ENCODE measurements at regions not wholly inside any gene's neighbourhood (a gene's known extent, or its start where the extent isn't known, plus 50 kb on each side); places are given as distances from the start of the nearest gene placed in this dataset.

GRCh38 chr9:134247918-134248631, 78.2 kb upstream of the RXRA start:
- DNase-seq (ENCODE audit: low read depth): no peak

DNA sequence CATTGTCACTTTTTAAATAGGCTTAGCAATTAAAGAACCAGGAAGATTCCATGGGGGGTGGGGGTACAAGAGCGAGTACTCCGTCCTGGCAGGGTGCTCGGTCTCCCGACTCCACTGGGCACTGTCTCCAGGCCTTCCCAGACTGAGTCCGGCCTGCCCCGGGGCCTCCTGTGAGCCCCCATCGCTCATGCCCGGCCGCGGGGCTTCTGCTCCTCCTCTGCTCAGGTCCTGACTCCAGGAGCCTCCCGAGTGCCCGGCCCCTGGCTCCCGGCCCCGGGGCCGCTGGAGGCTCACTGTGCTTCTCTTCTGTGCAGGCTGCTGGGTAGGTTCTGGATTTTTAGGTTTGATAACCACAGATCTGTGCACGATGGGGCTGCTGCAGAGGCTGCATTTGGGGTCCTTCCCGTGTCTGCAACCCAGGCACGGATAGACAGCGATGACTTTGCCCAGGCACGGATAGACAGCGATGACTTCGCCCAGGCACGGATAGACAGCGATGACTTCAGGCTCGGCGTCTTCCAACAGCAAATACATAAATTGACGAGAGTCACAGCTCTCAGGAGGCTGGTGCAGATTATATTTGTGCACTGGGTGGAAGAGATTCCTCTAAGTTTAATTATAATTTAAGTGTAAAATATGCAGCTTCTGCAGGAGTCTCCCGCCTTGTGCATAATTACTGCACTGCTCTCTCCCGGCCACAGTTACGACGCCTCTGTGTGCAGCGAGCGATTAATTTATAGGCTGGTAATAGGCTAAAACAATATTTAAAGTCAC, 74.8 kb upstream of the RXRA start:
- DNase-seq (ENCODE audit: low read depth): no peak

- DNase-seq (ENCODE audit: low read depth): no peak
Observed at GRCh38 chr9:134252084-134252830, 74.0 kb upstream of the RXRA start.

- DNase-seq (ENCODE audit: low read depth): no peak
Observed at GRCh38 chr9:134253606-134254205, 72.5 kb upstream of the RXRA start.

GRCh38 chr9:134258332-134258731, 67.9 kb upstream of the RXRA start:
- no peak for DNase-seq (ENCODE audit: low read depth)

DNA sequence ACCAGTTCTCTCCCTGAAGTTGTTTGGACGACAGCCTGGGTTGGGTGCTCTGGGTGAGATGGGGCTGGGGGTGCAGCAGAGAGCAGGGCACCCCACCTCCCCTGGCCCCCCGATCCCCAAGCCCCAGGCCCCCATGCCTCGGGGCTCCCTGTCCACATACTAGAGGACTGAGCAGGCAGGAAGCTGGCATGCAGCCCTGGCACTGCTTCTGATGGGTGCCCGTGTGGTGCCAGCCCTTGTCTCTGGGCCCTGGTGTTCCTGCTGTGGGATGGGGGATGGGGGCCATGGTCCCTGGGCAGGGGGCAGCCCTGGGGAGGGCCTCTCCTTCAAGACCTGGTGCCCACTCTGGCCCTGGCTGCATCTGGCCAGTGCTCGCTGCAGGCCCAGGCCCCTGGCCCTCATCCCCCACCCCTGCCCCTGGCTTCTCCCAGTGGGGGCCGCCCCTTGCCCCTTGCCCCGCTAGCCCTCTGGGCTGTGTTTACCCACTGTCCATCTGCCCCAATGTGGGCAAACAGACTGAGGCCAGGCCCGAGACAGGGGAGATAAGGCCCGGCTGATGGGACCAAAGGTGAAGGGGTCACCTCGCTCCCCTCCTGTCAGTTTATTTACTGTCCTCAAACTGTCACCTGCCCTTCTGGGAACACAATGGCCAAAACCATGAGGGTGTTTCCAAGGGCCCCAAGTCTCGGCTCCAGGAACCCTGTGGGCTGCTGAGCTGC, 67.3 kb upstream of the RXRA start:
- no peak for DNase-seq (ENCODE audit: low read depth)

- no peak for DNase-seq (ENCODE audit: low read depth)
Observed at GRCh38 chr9:134259708-134260107, 66.5 kb upstream of the RXRA start.

DNA sequence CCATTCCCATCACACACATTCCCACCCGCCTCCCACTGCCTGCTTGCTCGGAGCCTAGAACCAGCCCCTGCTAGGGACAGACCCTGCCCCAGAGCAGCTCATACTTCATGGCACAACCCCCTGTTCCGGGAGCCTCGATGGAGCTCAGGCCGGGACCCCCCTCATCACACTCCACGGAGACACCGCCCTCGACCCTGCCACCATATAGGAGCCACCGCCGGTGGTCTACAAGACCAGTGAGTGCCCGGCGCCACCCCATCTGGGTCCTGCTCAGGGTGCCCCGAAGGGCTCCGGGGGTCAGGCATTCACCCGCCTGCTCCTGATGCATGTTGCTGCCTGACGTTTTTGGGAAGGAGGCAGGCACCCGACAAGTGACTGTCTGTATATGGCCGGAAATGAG, 65.5 kb upstream of the RXRA start:
- no peak for DNase-seq (ENCODE audit: low read depth)

DNA sequence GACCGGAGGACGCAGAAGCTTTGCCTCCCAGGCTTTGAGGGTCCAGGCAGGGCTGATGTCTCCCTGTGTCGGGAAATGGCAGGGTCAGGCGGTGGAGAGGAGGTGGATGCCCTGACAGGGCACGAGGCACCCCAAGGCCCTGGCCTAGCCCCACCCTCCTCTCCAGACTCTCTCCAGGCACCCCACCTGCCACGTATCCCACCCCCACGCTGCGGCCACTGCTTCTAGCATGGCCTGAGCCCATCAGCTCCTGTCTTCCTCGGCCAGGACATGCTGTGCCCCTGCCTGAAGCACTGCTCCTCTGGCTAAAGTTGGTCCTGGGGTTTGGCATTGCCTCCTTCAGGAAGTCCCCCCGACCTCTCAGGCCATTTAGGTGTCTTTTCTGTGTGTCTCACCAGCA, 64.2 kb upstream of the RXRA start:
- DNase-seq (ENCODE audit: low read depth): no peak

DNA sequence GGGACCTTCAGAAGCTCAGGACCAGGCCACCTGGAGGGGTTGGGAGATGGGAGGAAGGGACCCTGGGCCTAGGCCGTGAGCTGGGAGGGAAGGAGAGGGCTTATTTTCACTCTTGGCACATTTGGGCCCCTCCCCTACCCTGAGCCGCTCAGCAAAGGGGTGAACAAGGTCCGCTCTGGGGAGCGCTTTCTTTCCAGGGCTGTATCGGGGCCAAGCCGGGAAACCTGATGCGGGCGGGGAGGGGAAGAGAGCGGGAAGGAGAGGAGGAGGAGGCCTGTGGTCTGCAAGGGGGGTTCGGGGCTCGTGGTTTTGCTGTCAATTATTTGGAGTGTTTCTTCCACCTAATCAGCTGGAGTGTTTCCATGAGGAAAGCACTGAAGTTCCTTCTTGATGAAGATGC, 62.7 kb upstream of the RXRA start:
- no peak for DNase-seq (ENCODE audit: low read depth)

- no peak for DNase-seq (ENCODE audit: low read depth)
Observed at GRCh38 chr9:134264169-134264568, 62.1 kb upstream of the RXRA start.

DNA sequence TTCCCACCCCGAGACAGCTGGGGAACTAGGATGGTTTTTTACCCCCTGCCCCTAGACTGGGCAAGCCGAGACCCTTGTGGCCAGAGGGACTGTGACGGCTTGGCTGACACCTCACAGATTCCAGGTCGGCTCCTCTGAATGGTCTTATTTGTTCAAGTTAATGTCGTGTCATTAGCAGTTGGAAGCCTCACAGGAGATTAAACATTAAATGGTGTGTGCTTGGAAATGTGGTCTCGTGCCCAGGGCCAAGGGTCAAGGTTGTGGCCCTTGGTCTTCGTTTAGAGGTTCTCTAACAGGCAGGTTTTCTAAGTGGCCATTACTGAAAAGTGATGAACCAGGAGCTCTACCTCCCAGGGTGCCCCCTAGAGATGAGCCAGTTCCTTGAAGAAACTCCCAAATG, 61.2 kb upstream of the RXRA start:
- no peak for DNase-seq (ENCODE audit: low read depth)

GRCh38 chr9:134266418-134266817, 59.8 kb upstream of the RXRA start:
- DNase-seq (ENCODE audit: low read depth): no peak

- DNase-seq (ENCODE audit: low read depth): no peak
Observed at GRCh38 chr9:134267305-134267880, 58.9 kb upstream of the RXRA start.

- no peak for DNase-seq (ENCODE audit: low read depth)
Observed at GRCh38 chr9:134267881-134268724, 58.2 kb upstream of the RXRA start.

- DNase-seq (ENCODE audit: low read depth): no peak
Observed at GRCh38 chr9:134268747-134269146, 57.5 kb upstream of the RXRA start.

DNA sequence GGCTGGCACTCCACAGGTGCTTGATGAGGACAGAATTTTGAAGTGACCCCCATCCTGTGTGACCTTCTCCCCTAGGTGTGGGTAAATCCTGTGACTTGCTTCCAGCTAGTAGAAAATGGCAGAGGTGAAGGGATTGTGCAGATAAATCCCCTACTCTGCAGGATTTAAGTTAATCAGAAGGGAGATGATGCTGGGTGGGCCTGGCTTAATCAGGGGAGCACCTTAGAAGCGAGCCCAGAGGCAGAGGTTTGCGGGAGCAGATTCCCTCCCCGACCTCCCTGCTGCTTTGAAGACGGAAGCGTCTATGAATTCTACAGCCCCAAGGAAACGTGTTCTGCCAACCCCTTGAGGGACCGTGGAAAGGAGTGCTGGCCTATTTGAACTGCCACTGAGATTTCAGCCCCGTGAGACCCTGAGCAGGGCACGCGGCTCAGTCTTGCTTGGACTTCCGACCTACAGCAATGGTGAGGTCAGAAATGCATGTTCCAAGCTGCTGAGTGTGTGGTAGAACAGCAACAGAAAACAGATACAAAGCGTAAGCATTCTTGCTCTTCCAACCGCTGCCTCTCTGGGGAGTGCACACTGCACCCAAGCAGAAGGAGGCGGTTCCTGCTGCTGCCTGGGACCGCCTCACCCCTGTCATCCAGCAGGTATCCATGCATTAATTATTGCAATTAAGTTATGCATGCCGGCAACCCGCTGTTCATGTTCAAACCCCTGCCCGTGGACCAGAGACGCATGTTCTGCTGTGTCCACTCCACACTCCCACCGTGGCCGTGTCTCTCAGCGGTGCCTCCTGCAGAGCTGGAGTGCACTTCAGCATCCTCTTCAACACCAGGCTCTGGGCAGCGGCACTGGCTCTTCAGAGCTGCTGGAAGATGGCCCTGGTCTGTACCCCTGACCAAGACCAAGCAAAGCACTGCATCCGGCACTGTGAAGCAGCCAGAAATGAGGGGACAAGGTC, 54.6 kb upstream of the RXRA start:
- no peak for DNase-seq (ENCODE audit: low read depth)

- no peak for DNase-seq (ENCODE audit: low read depth)
Observed at GRCh38 chr9:134272302-134273023, 53.8 kb upstream of the RXRA start.

- no peak for DNase-seq (ENCODE audit: low read depth)
Observed at GRCh38 chr9:134273647-134274046, 52.6 kb upstream of the RXRA start.
